SU-DHL-6 (cell line): ENCODE measurements at regions not wholly inside any gene's neighbourhood (a gene's known extent, or its start where the extent isn't known, plus 50 kb on each side); places are given as distances from the start of the nearest gene placed in this dataset.

Source experiments
- H2AFZ ChIP-seq: fragments of 200-600 bp; sonication (generic); 2 replicates; pipeline ENCODE4 v1.6.1; 2014; ENCODE audit warnings: low read depth, mild to moderate bottlenecking, moderate library complexity, mixed read lengths, antibody characterized with exemption, low read length; ENCODE audit not compliant: severe bottlenecking
- H3F3A ChIP-seq: fragments of 200-600 bp; shearing (Covaris generic); 2 replicates; pipeline ENCODE4 v1.6.0; 2016; ENCODE audit warnings: antibody characterized with exemption, mild to moderate bottlenecking; ENCODE audit not compliant: insufficient read depth
- H3K27ac ChIP-seq: fragments of 200-600 bp; sonication (generic); 2 replicates; pipeline ENCODE4 v1.5.1; 2016; ENCODE audit warnings: low read depth, mild to moderate bottlenecking, low read length, moderate library complexity, mixed read lengths
- H3K27me3 ChIP-seq: fragments of 200-600 bp; sonication (generic), shearing (Covaris generic); 2 replicates; pipeline ENCODE4 v1.6.0; 2014; ENCODE audit warnings: mild to moderate bottlenecking, low read length
- H3K36me3 ChIP-seq: fragments of 200-600 bp; sonication (generic); 2 replicates; pipeline ENCODE4 v1.6.1; 2014; ENCODE audit warnings: mild to moderate bottlenecking, low read length, mixed read lengths
- H3K4me2 ChIP-seq: fragments of 300-600, 200-600 bp; shearing (Covaris generic), sonication (generic); 2 replicates; pipeline ENCODE4 v1.6.0; 2014; ENCODE audit warnings: low read length, low read depth, mild to moderate bottlenecking; ENCODE audit not compliant: poor library complexity, severe bottlenecking
- H3K4me3 ChIP-seq: fragments of 200-600 bp; sonication (generic); 2 replicates; pipeline ENCODE4 v1.5.1; 2014; ENCODE audit warnings: antibody characterized with exemption, low read length, mild to moderate bottlenecking, mixed read lengths; ENCODE audit not compliant: insufficient read depth, poor library complexity, severe bottlenecking
- H3K79me2 ChIP-seq: fragments of 200-600 bp; sonication (generic); 2 replicates; pipeline ENCODE4 v1.6.1; 2014; ENCODE audit warnings: mild to moderate bottlenecking, low read length, moderate library complexity; ENCODE audit not compliant: insufficient read depth
- H3K9ac ChIP-seq: fragments of 200-600 bp; sonication (generic); 2 replicates; pipeline ENCODE4 v1.7.0; 2014; ENCODE audit warnings: mild to moderate bottlenecking, low read length
- H3K9me2 ChIP-seq: fragments of 200-600 bp; sonication (generic); replicated peaks from 2 replicates; pipeline ENCODE4 v1.6.1; 2014; ENCODE audit warnings: low read length; ENCODE audit not compliant: insufficient read depth
- H3K9me3 ChIP-seq: fragments of 200-600 bp; sonication (generic); 2 replicates; pipeline ENCODE4 v1.6.1; 2014; ENCODE audit warnings: low read length, mixed read lengths; ENCODE audit not compliant: insufficient read depth
- H4K20me1 ChIP-seq: fragments of 200-600 bp; sonication (generic); 2 replicates; pipeline ENCODE4 v1.6.1; 2014; ENCODE audit warnings: low read depth, mild to moderate bottlenecking, antibody characterized with exemption, low read length, moderate library complexity, mixed read lengths
- CTCF ChIP-seq: fragments of 200-600 bp; sonication (generic); IDR thresholded peaks from one replicate; pipeline ENCODE4 v1.5.1; 2017; ENCODE audit warnings: antibody characterized with exemption, mild to moderate bottlenecking, low read length, moderate library complexity; ENCODE audit not compliant: insufficient read depth, poor library complexity, severe bottlenecking
- EZH2phosphoT487 ChIP-seq: fragments of 200-600 bp; sonication (generic), shearing (Covaris generic); conservative IDR thresholded peaks from 2 replicates; pipeline ENCODE4 v1.6.1; 2018; ENCODE audit warnings: mild to moderate bottlenecking, antibody characterized with exemption, low read length, moderate library complexity, mixed read lengths

DNA sequence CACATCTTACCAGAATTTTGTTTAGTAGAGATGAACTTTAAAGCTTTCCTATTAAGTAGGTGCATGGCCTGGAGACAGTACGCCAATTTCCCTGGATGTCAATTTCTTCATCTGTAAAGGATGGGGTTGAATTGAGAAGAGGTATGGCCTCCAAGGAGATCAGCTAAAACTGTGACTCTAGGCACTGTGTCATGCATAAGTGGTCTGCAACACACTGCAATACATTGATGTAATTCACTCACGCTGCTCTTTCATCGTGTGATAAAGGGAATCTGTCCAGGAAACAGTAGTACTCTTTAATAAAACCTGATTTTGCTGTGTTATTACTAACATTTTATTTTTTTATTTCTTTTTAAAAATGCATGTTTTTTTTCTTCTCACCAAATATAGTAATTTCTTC is 795.8 kb downstream of the DIAPH3 start:
- H3K4me2 ChIP-seq, result no peak overlapping the region
- no peaks in the 10 kb centered on the region for H3K79me2 ChIP-seq
- no peaks in the 10 kb centered on the region for H3K9me2 ChIP-seq
- no peaks in the 10 kb centered on the region for H3F3A ChIP-seq
- no peaks in the 10 kb centered on the region for H4K20me1 ChIP-seq
- no peaks in the 10 kb centered on the region for H3K36me3 ChIP-seq
- no peak overlapping the region for H3K4me3 ChIP-seq
- no peaks in the 10 kb centered on the region for H3K9me3 ChIP-seq
- H3K27ac ChIP-seq, result no peak overlapping the region
- TF ChIP-seq CTCF, result no peak
- no peak for TF ChIP-seq EZH2phosphoT487
- H3K9ac ChIP-seq, result no peak overlapping the region
- H2AFZ ChIP-seq, result no peak overlapping the region
- no peaks in the 10 kb centered on the region for H3K27me3 ChIP-seq

DNA sequence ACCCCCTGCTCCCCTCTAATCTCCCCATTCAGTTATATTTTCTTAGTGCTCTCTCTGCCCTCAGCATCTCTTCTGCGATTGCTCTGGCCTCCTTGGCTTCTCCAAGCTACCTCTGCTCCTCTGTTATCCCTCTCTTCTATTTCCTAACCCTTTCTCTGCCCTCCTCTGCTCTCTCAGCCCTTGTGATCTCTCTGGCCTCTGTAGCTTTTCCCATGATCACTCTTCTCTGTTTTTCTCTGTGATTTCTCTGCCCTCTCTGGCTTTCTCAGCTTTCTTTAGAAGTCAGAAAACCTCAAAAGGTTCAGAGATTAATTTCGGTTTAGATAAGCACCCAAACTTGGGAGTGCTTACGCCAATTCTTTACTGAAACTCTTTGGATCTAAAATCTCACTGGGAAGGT is 795.0 kb downstream of the DIAPH3 start:
- Histone ChIP-seq H3K4me2 (no peak overlapping the region), H3F3A (no peaks in the 10 kb centered on the region), H3K9me3 (no peaks in the 10 kb centered on the region), H3K36me3 (no peaks in the 10 kb centered on the region), H4K20me1 (no peaks in the 10 kb centered on the region), H3K9me2 (no peaks in the 10 kb centered on the region), H3K27me3 (no peaks in the 10 kb centered on the region), H3K9ac (no peak overlapping the region), H3K79me2 (no peaks in the 10 kb centered on the region), H3K27ac (no peak overlapping the region), H3K4me3 (no peak overlapping the region), H2AFZ (no peak overlapping the region)
- TF ChIP-seq EZH2phosphoT487, result no peak
- TF ChIP-seq CTCF, result no peak

GRCh38 chr13:59371229-59371628 is 792.5 kb downstream of the DIAPH3 start:
- H3K9me2 ChIP-seq, result no peaks in the 10 kb centered on the region
- no peaks in the 10 kb centered on the region for H3K79me2 ChIP-seq
- no peak overlapping the region for H2AFZ ChIP-seq
- H3K4me3 ChIP-seq, result no peak overlapping the region
- no peaks in the 10 kb centered on the region for H3K9me3 ChIP-seq
- H3K4me2 ChIP-seq, result no peak overlapping the region
- H4K20me1 ChIP-seq, result no peaks in the 10 kb centered on the region
- no peak for TF ChIP-seq EZH2phosphoT487
- TF ChIP-seq CTCF, result no peak
- no peak overlapping the region for H3K9ac ChIP-seq
- H3K27ac ChIP-seq, result no peak overlapping the region
- no peaks in the 10 kb centered on the region for H3K27me3 ChIP-seq
- no peaks in the 10 kb centered on the region for H3F3A ChIP-seq
- no peaks in the 10 kb centered on the region for H3K36me3 ChIP-seq

GRCh38 chr13:59373341-59373740 is 790.4 kb downstream of the DIAPH3 start:
- H3K9me3 ChIP-seq, result no peaks in the 10 kb centered on the region
- H3K27me3 ChIP-seq, result no peaks in the 10 kb centered on the region
- no peaks in the 10 kb centered on the region for H3K79me2 ChIP-seq
- H3F3A ChIP-seq, result no peaks in the 10 kb centered on the region
- no peak overlapping the region for H3K4me2 ChIP-seq
- no peak overlapping the region for H2AFZ ChIP-seq
- H3K27ac ChIP-seq, result no peak overlapping the region
- no peaks in the 10 kb centered on the region for H3K36me3 ChIP-seq
- H3K9ac ChIP-seq, result no peak overlapping the region
- no peaks in the 10 kb centered on the region for H4K20me1 ChIP-seq
- TF ChIP-seq CTCF (no peak), EZH2phosphoT487 (no peak)
- H3K9me2 ChIP-seq, result no peaks in the 10 kb centered on the region
- H3K4me3 ChIP-seq, result no peak overlapping the region
